HG03520 (cell line): ENCODE measurements at regions not wholly inside any gene's neighbourhood (a gene's known extent, or its start where the extent isn't known, plus 50 kb on each side); places are given as distances from the start of the nearest gene placed in this dataset.
"Not testable (repeated sequence)": the region's sequence is repeated elsewhere in the genome, so short reads cannot be mapped to it uniquely, and the experiment has no call there.

Experiments
- ATAC-seq: cut with Tn5 transposase; IDR thresholded peaks from one replicate; pipeline ENCODE4 v1.9.1; 2021; ENCODE audit warnings: mild to moderate bottlenecking, moderate library complexity; ENCODE audit not compliant: unreplicated experiment

- no peak for ATAC-seq
These were observed 237.5 kb upstream of the POGK start for GRCh38 chr1:166601650-166602278.

DNA sequence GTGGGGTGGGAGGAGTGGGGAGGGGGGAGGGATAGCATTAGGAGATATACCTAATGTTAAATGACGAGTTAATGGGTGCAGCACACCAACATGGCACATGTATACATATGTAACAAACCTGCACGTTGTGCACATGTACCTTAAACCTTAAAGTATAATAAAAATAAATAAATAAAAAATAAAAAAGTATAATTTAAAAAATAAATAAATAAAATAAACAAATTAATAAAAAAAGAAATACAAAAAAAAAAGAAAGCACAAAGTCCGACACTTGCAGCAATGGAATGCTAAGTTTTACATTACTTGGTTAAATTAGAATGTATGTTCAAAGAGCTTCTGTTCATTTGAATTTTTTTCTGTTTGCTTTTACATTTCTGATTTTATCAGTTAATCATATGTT lies 236.5 kb upstream of the POGK start:
- ATAC-seq, result not testable (repeated sequence)

DNA sequence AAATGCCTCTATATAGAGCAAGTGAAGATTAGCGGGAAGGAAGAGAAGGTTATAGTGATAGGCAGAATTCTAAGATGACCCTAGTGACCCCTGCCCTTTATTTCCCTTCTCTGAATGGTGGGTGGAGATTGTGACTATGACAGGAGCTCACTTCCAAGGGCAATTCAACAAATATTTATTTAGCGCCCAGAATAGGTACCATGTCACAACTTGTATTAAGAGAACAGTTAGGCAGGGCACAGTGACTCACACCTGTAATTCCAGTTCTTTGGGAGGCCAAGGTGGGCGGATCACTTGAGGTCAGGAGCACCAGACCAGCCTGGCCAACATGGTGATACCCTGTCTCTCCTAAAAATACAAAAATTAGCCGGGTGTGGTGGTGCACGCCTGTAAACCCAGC lies 236.0 kb upstream of the POGK start:
- no peak for ATAC-seq

DNA sequence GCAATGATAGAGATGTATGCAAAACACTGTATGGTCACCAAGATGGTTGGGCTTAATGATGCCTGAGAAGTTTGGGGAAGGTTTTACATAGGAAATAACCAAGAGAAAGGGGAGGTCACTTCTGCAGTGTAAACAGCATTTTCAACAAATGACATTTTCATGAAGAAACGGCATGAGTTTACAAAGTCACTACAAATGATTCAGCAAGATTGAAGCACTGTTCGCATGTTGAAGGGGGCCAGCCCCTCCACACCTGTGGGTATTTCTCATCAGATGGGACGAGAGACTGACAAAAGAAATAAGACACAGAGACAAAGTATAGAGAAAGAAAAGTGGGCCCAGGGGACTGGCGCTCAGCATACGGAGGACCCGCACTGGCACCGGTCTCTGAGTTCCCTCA lies 234.1 kb upstream of the POGK start:
- no peak for ATAC-seq

DNA sequence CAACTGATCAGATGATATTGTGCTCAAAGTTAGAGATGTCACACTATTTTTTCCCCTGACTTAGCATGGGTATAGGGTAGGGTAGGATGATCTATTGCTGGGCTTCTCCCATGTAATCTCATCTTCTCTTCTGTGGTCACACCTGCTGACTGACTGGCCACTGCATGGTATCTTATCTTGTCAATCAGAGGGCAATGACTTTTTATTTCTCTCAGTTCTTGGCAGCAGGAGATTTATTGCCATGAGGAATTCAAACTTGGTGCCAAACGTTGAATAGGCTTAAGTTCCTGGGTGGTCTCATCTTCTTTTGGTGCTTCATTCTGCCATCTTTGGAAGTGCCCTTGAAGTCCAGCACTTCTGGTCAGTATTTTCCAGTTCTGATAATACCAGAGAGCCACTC lies 226.4 kb upstream of the POGK start:
- no peak for ATAC-seq

GRCh38 chr1:166616206-166616605 lies 223.1 kb upstream of the POGK start:
- no peak for ATAC-seq

DNA sequence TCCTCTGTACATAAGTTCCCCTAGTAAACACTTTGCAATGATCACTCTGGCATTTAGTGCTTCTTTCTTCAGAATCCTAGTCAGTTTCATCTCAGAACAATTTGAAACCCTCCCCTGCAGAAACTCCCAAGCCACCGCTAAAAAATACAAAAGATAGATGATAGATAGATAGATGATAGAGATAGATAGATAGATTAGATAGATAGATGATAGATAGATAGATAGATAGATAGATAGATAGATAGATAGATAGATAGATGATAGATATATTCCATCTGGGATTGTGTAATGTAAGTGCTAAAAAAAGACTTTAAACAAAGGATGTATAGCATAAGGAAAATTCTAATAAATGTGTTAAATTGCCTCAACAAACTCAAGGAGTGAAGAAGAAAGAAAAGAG lies 212.6 kb upstream of the POGK start:
- no peak for ATAC-seq

- no peak for ATAC-seq
These were observed 211.7 kb upstream of the POGK start for GRCh38 chr1:166627558-166627957.

- no peak for ATAC-seq
These were observed 211.0 kb upstream of the POGK start for GRCh38 chr1:166628259-166628658.

DNA sequence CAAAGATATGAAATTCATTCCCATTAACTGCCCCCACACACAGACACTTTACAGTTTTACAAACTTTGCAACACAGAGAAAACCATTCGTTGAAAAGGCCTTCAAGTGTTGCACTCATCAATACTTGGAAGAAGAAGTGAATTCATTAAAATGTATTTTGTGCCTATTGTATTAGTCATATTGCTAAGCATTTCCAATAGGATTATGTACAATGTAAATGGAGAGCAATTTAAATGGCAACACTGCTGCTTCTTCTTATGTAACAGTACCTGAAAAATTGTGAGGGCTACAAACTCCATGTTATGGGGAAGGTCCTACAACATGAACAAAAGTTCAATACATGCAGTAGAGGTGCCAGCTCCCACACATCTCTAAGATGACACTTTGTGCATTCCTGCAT lies 209.3 kb upstream of the POGK start:
- no peak for ATAC-seq

- no peak for ATAC-seq
These were observed 208.9 kb upstream of the POGK start for GRCh38 chr1:166630369-166630768.

DNA sequence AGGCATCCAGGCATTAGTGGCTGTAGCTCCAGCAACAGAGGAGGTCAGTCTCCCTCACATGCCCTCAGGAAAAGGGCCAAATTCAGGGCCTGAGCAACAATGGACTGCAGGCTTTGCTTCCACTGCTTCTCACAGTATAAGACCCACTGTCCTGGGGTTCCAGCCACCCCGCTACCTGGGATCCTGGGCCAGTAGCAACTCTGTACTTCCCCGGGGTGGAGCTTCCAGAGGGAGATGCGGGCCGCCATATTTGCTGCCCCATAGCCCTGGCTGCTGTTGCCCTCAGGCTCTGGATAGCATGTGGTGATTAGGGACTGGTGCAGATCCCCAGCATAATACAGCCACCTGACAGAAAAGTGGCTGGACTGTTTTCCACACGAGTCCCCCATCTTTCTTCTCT lies 201.1 kb upstream of the POGK start:
- ATAC-seq, result no peak

GRCh38 chr1:166657228-166657627 lies 182.0 kb upstream of the POGK start:
- ATAC-seq, result not testable (repeated sequence)

DNA sequence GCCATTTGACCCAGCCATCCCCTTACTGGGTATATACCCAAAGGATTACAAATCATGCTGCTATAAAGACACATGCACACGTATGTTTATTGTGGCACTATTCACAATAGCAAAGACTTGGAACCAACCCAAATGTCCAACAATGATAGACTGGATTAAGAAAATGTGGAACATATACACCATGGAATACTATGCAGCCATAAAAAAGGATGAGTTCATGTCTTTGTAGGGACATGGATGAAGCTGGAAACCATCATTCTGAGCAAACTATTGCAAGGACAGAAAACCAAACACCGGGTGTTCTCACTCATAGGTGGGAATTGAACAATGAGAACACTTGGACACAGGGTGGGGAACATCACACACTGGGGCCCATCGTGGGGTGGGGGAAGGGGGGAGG lies 172.5 kb upstream of the POGK start:
- not testable (repeated sequence) for ATAC-seq

- ATAC-seq, result not testable (repeated sequence)
These were observed 171.7 kb upstream of the POGK start for GRCh38 chr1:166667600-166667999.

- no peak for ATAC-seq
These were observed 167.6 kb upstream of the POGK start for GRCh38 chr1:166671627-166672026.

- ATAC-seq, result no peak
These were observed 165.6 kb upstream of the POGK start for GRCh38 chr1:166673722-166674121.

DNA sequence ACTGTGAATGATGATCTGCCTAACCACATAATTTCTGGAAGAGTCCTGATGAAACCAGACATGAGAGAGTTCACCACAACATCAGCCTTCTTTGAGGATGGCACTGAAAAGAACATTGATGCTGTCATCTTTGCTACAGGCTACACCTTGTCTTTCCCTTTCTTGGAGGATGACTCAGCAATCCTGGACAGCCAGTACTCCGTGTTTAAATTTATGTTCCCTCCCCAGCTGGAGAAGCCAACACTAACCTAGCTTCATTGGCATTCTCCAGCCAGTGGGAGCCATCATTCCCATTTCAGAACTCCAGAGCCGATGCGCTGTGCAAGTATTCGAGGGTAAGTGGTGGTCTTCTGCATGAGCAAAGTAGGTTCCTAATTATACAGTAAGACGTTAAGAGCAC lies 164.1 kb upstream of the POGK start:
- no peak for ATAC-seq

- no peak for ATAC-seq
These were observed 162.3 kb upstream of the POGK start for GRCh38 chr1:166676981-166677380.

DNA sequence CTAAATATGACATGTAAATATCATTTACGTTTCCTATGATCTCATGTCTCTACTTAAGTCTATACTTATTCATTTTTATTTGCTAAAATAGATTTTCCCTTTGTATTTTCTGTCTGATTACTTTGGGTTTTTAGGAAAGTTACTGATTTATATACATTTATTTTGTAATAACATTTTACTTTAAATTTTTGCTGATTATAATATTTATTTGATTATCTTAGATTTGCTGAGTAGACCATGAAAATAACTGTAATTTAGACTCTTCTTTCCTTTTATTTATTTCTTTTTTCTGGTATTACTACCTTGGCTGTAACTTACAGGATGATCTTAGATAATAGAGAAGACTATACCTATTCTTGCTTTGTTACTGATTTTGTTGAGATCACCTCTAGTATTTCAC lies 159.9 kb upstream of the POGK start:
- ATAC-seq, result no peak

DNA sequence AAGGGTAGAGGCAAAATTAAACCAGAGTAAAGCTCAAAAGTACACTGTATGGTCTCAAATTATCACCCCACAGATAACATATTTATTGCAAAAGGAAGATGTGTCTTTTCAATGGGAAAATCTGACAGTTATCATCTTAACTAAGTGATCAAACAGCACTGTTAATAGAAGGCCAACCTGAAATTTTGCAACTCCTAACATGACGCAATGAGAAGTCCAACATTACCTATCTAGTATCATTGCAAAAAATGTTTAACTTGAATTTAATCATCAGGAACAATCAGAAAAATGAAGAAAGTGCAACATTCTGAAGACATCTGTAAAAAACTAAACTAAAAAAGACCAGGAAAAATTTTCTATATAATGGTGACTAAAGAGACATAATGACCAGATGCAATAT lies 156.7 kb upstream of the POGK start:
- no peak for ATAC-seq

DNA sequence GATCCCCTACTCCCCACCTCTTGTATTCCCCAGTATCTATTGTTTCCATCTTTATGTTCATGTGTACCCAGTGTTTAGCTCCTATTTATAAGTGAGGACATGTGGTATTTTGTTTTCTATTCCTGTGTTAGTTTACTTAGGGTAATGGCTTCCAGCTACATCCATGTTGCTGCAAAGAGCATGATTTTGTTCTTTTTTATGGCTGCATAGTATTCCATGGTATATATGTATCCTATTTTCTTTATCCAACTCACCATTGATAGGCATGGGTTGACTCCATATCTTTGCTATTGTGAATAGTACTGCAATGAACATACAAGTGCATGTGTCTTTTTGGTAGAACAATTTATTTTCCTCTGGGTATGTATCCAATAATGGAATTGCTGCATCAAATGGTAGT lies 154.6 kb upstream of the POGK start:
- ATAC-seq, result not testable (repeated sequence)

- ATAC-seq, result no peak
These were observed 154.1 kb upstream of the POGK start for GRCh38 chr1:166685200-166685599.
